HCT116 (cell line): ENCODE measurements at regions not wholly inside any gene's neighbourhood (a gene's known extent, or its start where the extent isn't known, plus 50 kb on each side); places are given as distances from the start of the nearest gene placed in this dataset.

Experiments
- ATAC-seq: fragments of 200-7000 bp; cut with Tn5 transposase; 2 replicates; pipeline ENCODE4 v1.9.1; 2020; ENCODE audit warnings: mild to moderate bottlenecking, moderate library complexity
- BruUV-seq: library from RNA; stranded (reverse); fragments of 400-500 nt; replicated peaks from 2 replicates; lab custom pipeline; 2021; lab: Mats Ljungman, UMichigan
- CTCF ChIA-PET: fragments of 300-600 bp; sonication (Branson Sonifier 250); formaldehyde crosslinking; loops from one replicate; lab custom pipeline; 2021; ENCODE audit warnings: antibody characterized with exemption; lab: Charles Lee
- POLR2A ChIA-PET: fragments of 300-600, 350-600 bp; sonication (Branson Sonifier 250); formaldehyde crosslinking; loops from one replicate; lab custom pipeline; 2021; ENCODE audit warnings: antibody characterized with exemption; lab: Charles Lee
- RAD21 ChIA-PET, 2 experiments: fragments of 300-600 bp; sonication (Branson Sonifier 250); formaldehyde crosslinking; loops; one replicate each; lab custom pipeline; 2023; ENCODE audit warnings: low total read pairs in 2 of 2; ENCODE audit not compliant: uncharacterized antibody in 2 of 2, unreplicated experiment in 2 of 2, low non-redundant PET in 1 of 2; lab: Charles Lee
- DNase-seq: peaks from one replicate; pipeline ENCODE4 v3.0.0-alpha.2; 2010; ENCODE audit warnings: low read depth, low spot score
- H2AFZ ChIP-seq: fragments of 200-600 bp; shearing (Covaris generic), sonication (generic); 2 replicates; pipeline ENCODE4 v1.6.1; 2017; ENCODE audit warnings: low read depth, mixed run types, mixed read lengths, antibody characterized with exemption, low read length; ENCODE audit not compliant: poor library complexity, severe bottlenecking
- H3K27ac ChIP-seq: 2 replicates; pipeline ENCODE4 v1.5.1; 2012; ENCODE audit warnings: low read depth, low read length
- H3K27me3 ChIP-seq: fragments of 200-600 bp; sonication (generic); 2 replicates; pipeline ENCODE4 v1.6.1; 2016; ENCODE audit warnings: mixed run types, low read length, mixed read lengths; ENCODE audit not compliant: insufficient read depth
- H3K36me3 ChIP-seq, 2 experiments: fragments of 200-500 bp in 1 of 2; fragments of 200-600 bp in 1 of 2; sonication (Bioruptor generic) in 1 of 2; sonication (generic) in 1 of 2; 2 replicates each; pipeline versions ENCODE4 v1.5.1 to v1.6.1; 2014 to 2016; ENCODE audit warnings: low read length in 2 of 2, inconsistent platforms in 1 of 2, mixed read lengths in 1 of 2, mixed run types in 1 of 2; ENCODE audit not compliant: insufficient read depth in 2 of 2, control insufficient read depth in 1 of 2
- H3K4me1 ChIP-seq, 2 experiments: fragments of 200-600 bp in 1 of 2; sonication (generic) in 1 of 2; 2 replicates each; pipeline versions ENCODE4 v1.5.1 to v1.6.1; 2012 to 2017; ENCODE audit warnings: low read length in 2 of 2, inconsistent platforms in 1 of 2, mild to moderate bottlenecking in 1 of 2, mixed read lengths in 1 of 2, mixed run types in 1 of 2, moderate library complexity in 1 of 2; ENCODE audit not compliant: insufficient read depth in 2 of 2, control insufficient read depth in 1 of 2
- H3K4me2 ChIP-seq: fragments of 200-600 bp; sonication (generic); 2 replicates; pipeline ENCODE4 v1.6.1; 2017; ENCODE audit warnings: mixed run types, low read length, mixed read lengths
- H3K4me3 ChIP-seq, 2 experiments: fragments of 200-600 bp in 1 of 2; sonication (generic) in 1 of 2; replicated peaks in 1 of 2; 2 replicates each; pipeline ENCODE4 v1.5.1; 2011 to 2016; ENCODE audit warnings: low read length in 2 of 2, control low read depth in 1 of 2, low read depth in 1 of 2, mild to moderate bottlenecking in 1 of 2, mixed read lengths in 1 of 2, mixed run types in 1 of 2
- H3K79me2 ChIP-seq: fragments of 200-600 bp; sonication (generic); 2 replicates; pipeline ENCODE4 v1.6.1; 2017; ENCODE audit warnings: mild to moderate bottlenecking, mixed run types, low read length, moderate library complexity, mixed read lengths; ENCODE audit not compliant: insufficient read depth
- H3K9ac ChIP-seq: fragments of 200-600 bp; sonication (generic); 2 replicates; pipeline ENCODE4 v1.6.1; 2016; ENCODE audit warnings: low read length, mixed read lengths
- H3K9me2 ChIP-seq: fragments of 200-600 bp; sonication (generic), shearing (Covaris generic); 2 replicates; pipeline ENCODE4 v1.6.1; 2017; ENCODE audit warnings: mixed run types, mild to moderate bottlenecking, moderate library complexity; ENCODE audit not compliant: insufficient read depth
- H3K9me3 ChIP-seq, 2 experiments: fragments of 200-500 bp in 1 of 2; fragments of 200-600 bp in 1 of 2; sonication (Bioruptor generic) in 1 of 2; sonication (generic) in 1 of 2; 2 replicates each; pipeline ENCODE4 v1.6.1; 2014 to 2017; ENCODE audit warnings: low read length in 2 of 2, mixed read lengths in 2 of 2, inconsistent platforms in 1 of 2, low read depth in 1 of 2, mild to moderate bottlenecking in 1 of 2, mixed run types in 1 of 2, moderate library complexity in 1 of 2; ENCODE audit not compliant: control insufficient read depth in 1 of 2, insufficient read depth in 1 of 2
- H4K20me1 ChIP-seq: fragments of 200-600 bp; sonication (generic), shearing (Covaris generic); 2 replicates; pipeline ENCODE4 v1.6.1; 2017; ENCODE audit warnings: mixed run types, mild to moderate bottlenecking, moderate library complexity; ENCODE audit not compliant: insufficient read depth
- CTCF ChIP-seq, 3 experiments: fragments of 200-600 bp in 1 of 3; sonication (generic) in 1 of 3; IDR thresholded peaks in 2 of 3; conservative IDR thresholded peaks in 1 of 3; 2 replicates each; pipeline ENCODE4 v1.5.1; 2012 to 2017; ENCODE audit warnings: low read depth in 2 of 3, low read length in 2 of 3, antibody characterized with exemption in 1 of 3, borderline replicate concordance in 1 of 3, control low read depth in 1 of 3, mild to moderate bottlenecking in 1 of 3, mixed read lengths in 1 of 3, mixed run types in 1 of 3, moderate library complexity in 1 of 3; ENCODE audit not compliant: insufficient read depth in 1 of 3
- EZH2phosphoT487 ChIP-seq: fragments of 200-600 bp; IDR thresholded peaks from 2 replicates; pipeline ENCODE4 v1.6.1; 2018; ENCODE audit warnings: antibody characterized with exemption, borderline replicate concordance
- FOSL1 ChIP-seq: IDR thresholded peaks from 2 replicates; pipeline ENCODE4 v1.6.1; 2012; ENCODE audit warnings: low read depth
- POLR2A ChIP-seq: IDR thresholded peaks from 2 replicates; pipeline ENCODE4 v1.7.0; 2011; ENCODE audit warnings: borderline replicate concordance; ENCODE audit not compliant: insufficient read depth, insufficient read length; ENCODE audit errors: extremely low read depth
- RAD21 ChIP-seq: IDR thresholded peaks from 2 replicates; pipeline ENCODE4 v1.6.1; 2012; ENCODE audit warnings: low read depth, mild to moderate bottlenecking
- REST ChIP-seq: IDR thresholded peaks from 2 replicates; pipeline ENCODE4 v1.6.1; 2012; ENCODE audit warnings: low read depth
- YY1 ChIP-seq: IDR thresholded peaks from 2 replicates; pipeline ENCODE4 v1.6.1; 2011; ENCODE audit warnings: low read length, low read depth, moderate library complexity, mild to moderate bottlenecking; ENCODE audit not compliant: insufficient replicate concordance; ENCODE audit errors: extremely low read depth
- ZFX ChIP-seq: fragments of 450-650 bp; IDR thresholded peaks from 2 replicates; pipeline ENCODE4 v1.6.1; 2017
- ZNF274 ChIP-seq: fragments of 200-500 bp; sonication (Bioruptor generic); IDR thresholded peaks from 2 replicates; pipeline ENCODE4 v1.6.1; 2014; ENCODE audit warnings: mild to moderate bottlenecking, low read depth, low read length, inconsistent platforms
- intact Hi-C: fragments of 100-400 bp; cut with micrococcal nuclease; formaldehyde crosslinking; loops from 2 replicates; pipeline ENCODE4 v1.10.0; 2022

GRCh38 chr9:79395755-79396154 is 176.0 kb upstream of the TLE4 start:
- no peak overlapping the region for H2AFZ ChIP-seq
- no TSS peak for BruUV-seq
- no peak overlapping the region for H3K9ac ChIP-seq
- no peak overlapping the region for H3K4me2 ChIP-seq
- CTCF ChIA-PET = no interaction called here
- H3K4me3 ChIP-seq = no peak overlapping the region
- TF ChIP-seq CTCF (IDR thresholded peaks at IDR 0.05 in 2 of 3, conservative IDR thresholded peaks at IDR 0.05 in 1 of 3; ENCODE audit: borderline replicate concordance in 1 of 3, insufficient read depth in 1 of 3, low read depth in 2 of 3, low read length in 2 of 3) (no peak), REST (no peak), POLR2A (no peak), EZH2phosphoT487 (no peak), ZFX (no peak), YY1 (no peak), ZNF274 (no peak), FOSL1 (no peak), RAD21 (no peak)
- no peaks in the 10 kb centered on the region for H3K79me2 ChIP-seq
- intact Hi-C loops = no loop called here
- no peaks in the 10 kb centered on the region for H3K4me1 ChIP-seq
- POLR2A ChIA-PET = no interaction called here
- no peak overlapping the region for H3K27ac ChIP-seq
- H4K20me1 ChIP-seq = no peaks in the 10 kb centered on the region
- H3K9me3 ChIP-seq = peaks cover 0 to 6% of the 10 kb centered on the region in 2 experiments; a peak in 1 of 4 replicates
- no peaks in the 10 kb centered on the region for H3K36me3 ChIP-seq
- no peaks in the 10 kb centered on the region for H3K9me2 ChIP-seq
- DNase-seq (no peak), ATAC-seq (no peak)
- RAD21 ChIA-PET = no interaction called here
- no peaks in the 10 kb centered on the region for H3K27me3 ChIP-seq
